ENCODE measurements at regions not wholly inside any gene's neighbourhood (a gene's known extent, or its start where the extent isn't known, plus 50 kb on each side); places are given as distances from the start of the nearest gene placed in this dataset.
"Not testable (repeated sequence)": the region's sequence is repeated elsewhere in the genome, so short reads cannot be mapped to it uniquely, and the experiment has no call there.

GRCh38 chr18:11377766-11378540, 228.6 kb upstream of the PIEZO2 start:
- no peak for DNase-seq

- no peak for DNase-seq
Observed at GRCh38 chr18:11372163-11372562, 222.8 kb upstream of the PIEZO2 start.

GRCh38 chr18:11369556-11369955, 220.2 kb upstream of the PIEZO2 start:
- no peak for DNase-seq

- DNase-seq: no peak
Observed at GRCh38 chr18:11368020-11368419, 218.7 kb upstream of the PIEZO2 start.

- DNase-seq: no peak
Observed at GRCh38 chr18:11367351-11367750, 218.0 kb upstream of the PIEZO2 start.

- DNase-seq: no peak
Observed at GRCh38 chr18:11366410-11366809, 217.0 kb upstream of the PIEZO2 start.

GRCh38 chr18:11362856-11363255, 213.5 kb upstream of the PIEZO2 start:
- no peak for DNase-seq

- not testable (repeated sequence) for DNase-seq
Observed at GRCh38 chr18:11361862-11362261, 212.5 kb upstream of the PIEZO2 start.

- DNase-seq: no peak
Observed at GRCh38 chr18:11357678-11358077, 208.3 kb upstream of the PIEZO2 start.

- DNase-seq: not testable (repeated sequence)
Observed at GRCh38 chr18:11344576-11344975, 195.2 kb upstream of the PIEZO2 start.

- no peak for DNase-seq
Observed at GRCh38 chr18:11343096-11343495, 193.7 kb upstream of the PIEZO2 start.

- DNase-seq: not testable (repeated sequence)
Observed at GRCh38 chr18:11342115-11342514, 192.7 kb upstream of the PIEZO2 start.

GRCh38 chr18:11339188-11339775, 189.9 kb upstream of the PIEZO2 start:
- no peak for DNase-seq

GRCh38 chr18:11336241-11336640, 186.9 kb upstream of the PIEZO2 start:
- DNase-seq: no peak

GRCh38 chr18:11327391-11328009, 178.1 kb upstream of the PIEZO2 start:
- DNase-seq: no peak

- DNase-seq: no peak
Observed at GRCh38 chr18:11324956-11325882, 175.8 kb upstream of the PIEZO2 start.

GRCh38 chr18:11324510-11324909, 175.1 kb upstream of the PIEZO2 start:
- DNase-seq: no peak

GRCh38 chr18:11323359-11323819, 174.0 kb upstream of the PIEZO2 start:
- no peak for DNase-seq

GRCh38 chr18:11322716-11323115, 173.3 kb upstream of the PIEZO2 start:
- DNase-seq: no peak

- DNase-seq: no peak
Observed at GRCh38 chr18:11322006-11322405, 172.6 kb upstream of the PIEZO2 start.

- no peak for DNase-seq
Observed at GRCh38 chr18:11320986-11321385, 171.6 kb upstream of the PIEZO2 start.

GRCh38 chr18:11316546-11316945, 167.2 kb upstream of the PIEZO2 start:
- no peak for DNase-seq

Data from GF-D8 (cell line).